Stimulated activated CD4-positive, alpha-beta T cell treated with anti-CD3 and anti-CD28 coated beads, Interleukin-1b, Interleukin-23, amount 100 ng/mL, for 4 hours (primary cell): ENCODE measurements at regions not wholly inside any gene's neighbourhood (a gene's known extent, or its start where the extent isn't known, plus 50 kb on each side); places are given as distances from the start of the nearest gene placed in this dataset.

Experiments used
- DNase-seq, 2 donors: peaks; one replicate each; pipeline ENCODE4 v3.0.0-alpha.2; 2020; ENCODE audit warnings: low read depth in 2 of 2

GRCh38 chrX:42524379-42524778 is 253.6 kb downstream of the PPP1R2C start:
- no peak for DNase-seq

- no peak for DNase-seq
Measured at GRCh38 chrX:42519666-42520231, 258.2 kb downstream of the PPP1R2C start.

GRCh38 chrX:42515939-42516338 is 262.0 kb downstream of the PPP1R2C start:
- no peak for DNase-seq

GRCh38 chrX:42505016-42505415 is 272.9 kb downstream of the PPP1R2C start:
- DNase-seq = no peak

- no peak for DNase-seq
Measured at GRCh38 chrX:42499620-42500019, 278.3 kb downstream of the PPP1R2C start.

GRCh38 chrX:42497356-42497755 is 280.6 kb downstream of the PPP1R2C start:
- no peak for DNase-seq

- DNase-seq = no peak
Measured at GRCh38 chrX:42496239-42496638, 281.7 kb downstream of the PPP1R2C start.

- no peak for DNase-seq
Measured at GRCh38 chrX:42495139-42495538, 282.8 kb downstream of the PPP1R2C start.

- DNase-seq = no peak
Measured at GRCh38 chrX:42491137-42491907, 286.6 kb downstream of the PPP1R2C start.

GRCh38 chrX:42490111-42490510 is 287.9 kb downstream of the PPP1R2C start:
- no peak for DNase-seq

- DNase-seq = no peak
Measured at GRCh38 chrX:42485601-42486000, 292.4 kb downstream of the PPP1R2C start.

GRCh38 chrX:42484233-42484632 is 293.7 kb downstream of the PPP1R2C start:
- no peak for DNase-seq

GRCh38 chrX:42477396-42477795 is 300.6 kb downstream of the PPP1R2C start:
- no peak for DNase-seq

- no peak for DNase-seq
Measured at GRCh38 chrX:42472727-42473126, 305.2 kb downstream of the PPP1R2C start.

- DNase-seq = no peak
Measured at GRCh38 chrX:42466332-42467046, 311.5 kb downstream of the PPP1R2C start.

- DNase-seq = no peak
Measured at GRCh38 chrX:42465821-42466220, 312.1 kb downstream of the PPP1R2C start.

GRCh38 chrX:42463706-42464490 is 314.1 kb downstream of the PPP1R2C start:
- no peak for DNase-seq

GRCh38 chrX:42462917-42463316 is 315.0 kb downstream of the PPP1R2C start:
- no peak for DNase-seq

- no peak for DNase-seq
Measured at GRCh38 chrX:42460706-42461105, 317.3 kb downstream of the PPP1R2C start.

- DNase-seq = no peak
Measured at GRCh38 chrX:42459735-42460134, 318.2 kb downstream of the PPP1R2C start.

GRCh38 chrX:42456176-42456700 is 321.7 kb downstream of the PPP1R2C start:
- no peak for DNase-seq

GRCh38 chrX:42450228-42450627 is 327.7 kb downstream of the PPP1R2C start:
- DNase-seq = no peak
